HFFc6 (cell line): ENCODE measurements at regions not wholly inside any gene's neighbourhood (a gene's known extent, or its start where the extent isn't known, plus 50 kb on each side); places are given as distances from the start of the nearest gene placed in this dataset.

ENCODE experiments used
- DNase-seq: peaks from one replicate; pipeline ENCODE4 v3.0.0-alpha.2; 2018
- H3K27ac Mint-ChIP-seq: 2 replicates; pipeline ENCODE4 v1.8.0; 2020; ENCODE audit warnings: mild to moderate bottlenecking, mixed read lengths
- H3K27me3 Mint-ChIP-seq: 2 replicates; pipeline ENCODE4 v1.8.0; 2021; ENCODE audit warnings: mild to moderate bottlenecking, moderate library complexity, mixed read lengths; ENCODE audit not compliant: insufficient read depth
- H3K36me3 Mint-ChIP-seq: 2 replicates; pipeline ENCODE4 v1.8.0; 2021; ENCODE audit warnings: low read depth, mixed read lengths
- H3K4me1 Mint-ChIP-seq: 2 replicates; pipeline ENCODE4 v1.8.0; 2020; ENCODE audit warnings: low read depth, mixed read lengths
- H3K4me3 Mint-ChIP-seq: 2 replicates; pipeline ENCODE4 v1.8.0; 2020; ENCODE audit warnings: mild to moderate bottlenecking, moderate library complexity, mixed read lengths
- H3K9me3 Mint-ChIP-seq: 2 replicates; pipeline ENCODE4 v1.8.0; 2020; ENCODE audit warnings: mild to moderate bottlenecking, mixed read lengths
- TF ChIP-seq, protein P1 (sequence below): fragments of 200-600 bp; sonication (generic); IDR thresholded peaks from 2 replicates; pipeline ENCODE4 v1.5.0; 2021; ENCODE audit warnings: antibody characterized with exemption, mild to moderate bottlenecking

DNA sequence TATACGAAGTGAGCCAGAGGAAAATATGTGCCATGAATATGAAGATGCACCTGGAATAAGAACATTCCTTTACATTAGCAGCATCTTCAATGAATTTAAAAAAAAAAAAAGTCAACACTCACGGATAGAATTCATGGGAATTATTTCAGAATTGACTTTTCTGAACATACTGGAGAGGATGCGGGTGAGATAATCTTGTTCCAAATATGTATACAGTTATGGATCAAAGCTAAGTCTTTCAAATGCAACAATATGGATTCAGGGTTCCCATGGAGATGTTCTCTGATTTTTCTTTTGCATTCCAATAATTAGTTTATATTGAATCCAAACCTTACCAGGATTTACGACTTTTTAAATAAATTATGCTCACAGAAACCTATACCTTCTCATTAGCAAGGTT lies 1660.7 kb downstream of the SLITRK1 start:
- Mint-ChIP-seq H3K27ac (no peak overlapping the region), H3K9me3 (no peaks in the 10 kb centered on the region), H3K4me3 (no peak overlapping the region), H3K27me3 (no peaks in the 10 kb centered on the region), H3K4me1 (no peaks in the 10 kb centered on the region), H3K36me3 (no peaks in the 10 kb centered on the region)
- no peak for DNase-seq
- TF ChIP-seq, protein P1, sequence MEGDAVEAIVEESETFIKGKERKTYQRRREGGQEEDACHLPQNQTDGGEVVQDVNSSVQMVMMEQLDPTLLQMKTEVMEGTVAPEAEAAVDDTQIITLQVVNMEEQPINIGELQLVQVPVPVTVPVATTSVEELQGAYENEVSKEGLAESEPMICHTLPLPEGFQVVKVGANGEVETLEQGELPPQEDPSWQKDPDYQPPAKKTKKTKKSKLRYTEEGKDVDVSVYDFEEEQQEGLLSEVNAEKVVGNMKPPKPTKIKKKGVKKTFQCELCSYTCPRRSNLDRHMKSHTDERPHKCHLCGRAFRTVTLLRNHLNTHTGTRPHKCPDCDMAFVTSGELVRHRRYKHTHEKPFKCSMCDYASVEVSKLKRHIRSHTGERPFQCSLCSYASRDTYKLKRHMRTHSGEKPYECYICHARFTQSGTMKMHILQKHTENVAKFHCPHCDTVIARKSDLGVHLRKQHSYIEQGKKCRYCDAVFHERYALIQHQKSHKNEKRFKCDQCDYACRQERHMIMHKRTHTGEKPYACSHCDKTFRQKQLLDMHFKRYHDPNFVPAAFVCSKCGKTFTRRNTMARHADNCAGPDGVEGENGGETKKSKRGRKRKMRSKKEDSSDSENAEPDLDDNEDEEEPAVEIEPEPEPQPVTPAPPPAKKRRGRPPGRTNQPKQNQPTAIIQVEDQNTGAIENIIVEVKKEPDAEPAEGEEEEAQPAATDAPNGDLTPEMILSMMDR: no peak

DNA sequence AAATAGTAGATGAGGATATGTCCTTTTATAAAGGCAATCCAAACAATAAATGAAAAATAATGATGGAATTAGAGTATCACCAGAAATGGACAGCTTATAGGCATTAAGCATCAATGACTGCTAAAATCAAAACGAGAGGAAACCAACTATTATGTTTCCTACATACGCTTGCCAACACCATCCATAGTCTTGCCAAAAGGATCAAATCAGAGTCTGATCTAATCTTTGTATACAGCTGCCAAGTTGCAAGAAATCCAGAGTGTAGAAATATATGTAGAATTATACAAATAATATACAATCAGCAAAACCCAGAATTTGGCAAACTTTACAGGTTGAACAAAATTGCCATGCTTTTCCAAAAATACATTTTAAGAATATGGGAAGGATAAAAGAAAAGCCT lies 1661.6 kb downstream of the SLITRK1 start:
- Mint-ChIP-seq H3K36me3 (no peaks in the 10 kb centered on the region), H3K9me3 (no peaks in the 10 kb centered on the region), H3K27ac (no peak overlapping the region), H3K4me1 (no peaks in the 10 kb centered on the region), H3K4me3 (no peak overlapping the region), H3K27me3 (no peaks in the 10 kb centered on the region)
- no peak for DNase-seq
- TF ChIP-seq, protein P1: no peak

DNA sequence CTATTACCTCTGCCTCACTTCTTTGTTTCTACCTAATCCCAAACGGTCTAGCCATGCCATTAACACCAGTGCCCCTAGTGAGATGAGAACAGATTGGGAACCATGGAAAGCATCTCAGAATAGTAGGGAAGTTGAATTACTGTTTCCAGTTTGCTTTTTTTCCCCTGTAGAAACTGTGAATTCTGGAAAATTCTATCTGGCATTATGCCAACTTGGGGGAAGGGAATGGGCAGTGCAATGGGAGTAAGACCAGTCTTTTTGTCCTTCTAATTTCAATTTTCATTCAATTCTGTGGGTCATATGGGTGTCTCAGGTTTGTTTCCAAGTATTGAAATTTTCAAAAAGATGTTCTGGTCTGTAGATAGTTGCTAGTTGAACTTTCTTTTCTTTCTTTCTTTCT lies 1666.1 kb downstream of the SLITRK1 start:
- H3K36me3 Mint-ChIP-seq: no peaks in the 10 kb centered on the region
- no peak for DNase-seq
- H3K4me3 Mint-ChIP-seq: no peak overlapping the region
- TF ChIP-seq, protein P1: no peak
- H3K9me3 Mint-ChIP-seq: no peaks in the 10 kb centered on the region; the same call in 1 of the 2 replicates
- H3K27ac Mint-ChIP-seq: no peak overlapping the region
- no peaks in the 10 kb centered on the region for H3K4me1 Mint-ChIP-seq
- H3K27me3 Mint-ChIP-seq: no peaks in the 10 kb centered on the region

DNA sequence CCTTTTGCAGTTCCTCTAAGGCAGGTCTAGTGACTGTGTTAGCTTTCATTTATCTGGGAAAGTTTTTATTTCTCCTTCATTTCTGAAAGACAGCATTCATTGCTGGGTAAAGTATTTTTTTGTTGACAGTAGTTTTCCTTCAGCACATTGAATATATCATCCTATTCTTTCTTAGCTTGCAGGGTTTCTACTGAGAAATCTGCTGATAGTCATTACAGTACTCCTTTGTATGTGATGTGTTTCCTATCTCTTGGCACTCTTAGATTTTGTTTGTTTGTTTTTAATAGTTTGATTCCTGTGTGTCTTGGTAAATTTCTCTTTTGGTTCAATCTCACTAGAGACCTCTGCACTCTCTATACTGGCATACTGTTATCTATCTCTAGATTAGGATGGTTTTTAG lies 1667.9 kb downstream of the SLITRK1 start:
- Mint-ChIP-seq H3K36me3 (no peaks in the 10 kb centered on the region), H3K9me3 (no peaks in the 10 kb centered on the region; the same call in 1 of the 2 replicates), H3K27ac (no peak overlapping the region), H3K4me3 (no peak overlapping the region), H3K27me3 (no peaks in the 10 kb centered on the region), H3K4me1 (no peaks in the 10 kb centered on the region)
- TF ChIP-seq, protein P1: no peak
- DNase-seq: no peak

DNA sequence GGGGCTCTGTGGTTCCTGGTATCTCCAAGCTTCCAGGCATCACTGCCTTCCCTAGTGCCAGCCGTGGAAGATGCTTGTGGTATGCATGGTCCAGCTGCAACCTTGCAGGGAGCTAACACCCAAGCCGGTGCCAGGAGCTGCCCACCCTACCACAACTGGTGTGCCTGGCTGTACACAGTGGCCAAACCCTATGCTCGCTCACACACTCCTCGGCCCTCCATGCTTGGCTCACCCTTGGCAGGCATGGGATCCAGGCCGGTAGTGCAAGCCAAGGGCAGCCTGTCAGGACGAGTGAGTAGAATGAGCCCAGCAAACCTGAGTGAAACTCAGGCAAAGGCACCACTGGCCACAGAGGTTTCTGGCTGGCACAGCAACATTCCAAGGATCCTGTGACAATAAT lies 1676.0 kb downstream of the SLITRK1 start:
- Mint-ChIP-seq H3K4me3 (no peak overlapping the region), H3K27ac (no peak overlapping the region), H3K36me3 (no peaks in the 10 kb centered on the region), H3K27me3 (no peaks in the 10 kb centered on the region), H3K9me3 (peaks cover 10% of the 10 kb centered on the region; the same call in 1 of the 2 replicates), H3K4me1 (no peaks in the 10 kb centered on the region)
- no peak for DNase-seq
- TF ChIP-seq, protein P1: no peak

DNA sequence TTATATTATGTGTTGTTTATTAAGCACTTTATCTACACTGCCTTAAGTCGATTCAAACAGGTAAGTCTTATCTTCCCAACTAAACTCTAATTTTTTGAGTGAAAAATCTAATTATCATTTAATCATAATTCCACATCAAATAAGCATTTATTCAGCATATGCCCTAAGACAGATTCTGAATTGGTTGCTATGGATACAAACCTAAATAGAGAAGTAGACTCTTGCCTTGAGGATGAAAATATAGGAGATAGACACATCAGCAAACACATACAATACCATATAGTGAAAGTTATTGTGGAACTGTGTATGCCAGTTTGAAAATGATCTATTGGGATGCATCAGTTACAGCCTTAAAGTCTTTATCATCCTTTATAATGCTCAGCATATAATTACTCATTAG lies 1679.9 kb downstream of the SLITRK1 start:
- H3K27ac Mint-ChIP-seq: no peak overlapping the region
- H3K4me3 Mint-ChIP-seq: no peak overlapping the region
- no peak for DNase-seq
- peaks cover 10% of the 10 kb centered on the region; the same call in 1 of the 2 replicates for H3K9me3 Mint-ChIP-seq
- TF ChIP-seq, protein P1: no peak
- H3K27me3 Mint-ChIP-seq: no peaks in the 10 kb centered on the region
- no peaks in the 10 kb centered on the region for H3K4me1 Mint-ChIP-seq
- no peaks in the 10 kb centered on the region for H3K36me3 Mint-ChIP-seq
